Stimulated activated CD4-positive, alpha-beta T cell treated with anti-CD3 and anti-CD28 coated beads, Interleukin-12 subunit alpha, Interleukin-12 subunit beta, amount 100 ng/mL, for 24 hours (primary cell): ENCODE measurements at regions not wholly inside any gene's neighbourhood (a gene's known extent, or its start where the extent isn't known, plus 50 kb on each side); places are given as distances from the start of the nearest gene placed in this dataset.
"Not testable (repeated sequence)": the region's sequence is repeated elsewhere in the genome, so short reads cannot be mapped to it uniquely, and the experiment has no call there.

Source experiments
- DNase-seq, 2 experiments: peaks; one replicate each; pipeline ENCODE4 v3.0.0-alpha.2; 2020; ENCODE audit warnings: low read depth in 2 of 2

GRCh38 chr18:46226461-46226860, 122.3 kb downstream of the HAUS1 start:
- DNase-seq = no peak

DNA sequence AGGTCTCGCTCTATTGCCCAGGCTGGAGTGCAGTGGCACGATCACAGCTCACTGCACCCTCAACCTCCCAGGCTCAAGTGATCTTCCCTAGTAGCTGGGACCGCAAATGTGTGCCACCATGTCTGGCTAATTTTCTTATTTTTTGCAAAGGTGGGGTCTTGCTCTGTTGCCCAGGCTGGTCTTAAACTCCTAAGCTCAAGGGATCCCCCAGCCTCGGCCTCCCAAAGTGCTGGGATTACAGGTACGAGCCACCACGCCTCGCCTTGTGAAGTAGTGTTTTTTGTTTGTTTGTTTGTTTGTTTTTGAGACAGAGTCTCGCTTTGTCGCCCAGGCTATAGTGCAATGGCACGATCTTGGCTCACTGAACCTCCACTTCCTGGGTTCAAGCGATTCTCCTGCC, 125.5 kb downstream of the HAUS1 start:
- not testable (repeated sequence) for DNase-seq

DNA sequence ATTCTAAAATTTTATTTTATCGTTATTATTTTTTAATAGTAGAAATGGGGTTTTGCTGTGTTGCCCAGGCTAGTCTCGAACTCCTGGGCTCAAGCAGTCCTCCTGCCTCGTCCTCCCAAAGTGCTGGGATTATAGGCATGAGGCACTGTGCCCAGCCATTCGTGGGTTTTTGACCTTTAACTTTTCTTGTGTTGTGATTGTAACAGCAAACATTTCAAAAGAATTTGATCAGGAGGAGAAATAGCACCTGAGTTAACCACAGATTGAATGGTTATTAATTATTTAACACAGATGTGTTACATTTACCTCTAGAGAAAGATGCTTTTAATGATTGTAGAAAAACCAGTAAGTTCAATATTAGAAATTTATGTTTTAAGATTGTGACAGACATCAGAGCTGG, 132.0 kb downstream of the HAUS1 start:
- no peak for DNase-seq

- no peak for DNase-seq
Measured at GRCh38 chr18:46237891-46238290, 133.7 kb downstream of the HAUS1 start.

DNA sequence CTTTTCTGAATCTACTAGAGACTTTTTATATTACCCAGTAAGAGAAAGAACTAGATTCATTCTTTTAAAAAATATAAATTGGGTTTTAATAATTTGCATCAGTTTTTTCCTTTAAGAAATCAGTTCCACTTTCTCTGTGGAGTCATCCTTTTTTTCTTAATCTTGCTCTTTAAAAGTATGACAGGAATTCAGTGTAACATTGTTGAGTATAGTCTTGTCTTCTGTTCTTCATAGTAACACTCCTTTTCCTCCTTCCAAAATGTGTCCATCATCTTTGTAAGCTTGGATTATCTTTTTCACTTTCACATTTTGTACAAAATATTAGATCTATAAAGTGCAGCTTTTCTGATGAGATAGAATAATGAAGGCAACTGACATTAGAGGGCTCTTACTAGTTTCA, 135.4 kb downstream of the HAUS1 start:
- no peak for DNase-seq

DNA sequence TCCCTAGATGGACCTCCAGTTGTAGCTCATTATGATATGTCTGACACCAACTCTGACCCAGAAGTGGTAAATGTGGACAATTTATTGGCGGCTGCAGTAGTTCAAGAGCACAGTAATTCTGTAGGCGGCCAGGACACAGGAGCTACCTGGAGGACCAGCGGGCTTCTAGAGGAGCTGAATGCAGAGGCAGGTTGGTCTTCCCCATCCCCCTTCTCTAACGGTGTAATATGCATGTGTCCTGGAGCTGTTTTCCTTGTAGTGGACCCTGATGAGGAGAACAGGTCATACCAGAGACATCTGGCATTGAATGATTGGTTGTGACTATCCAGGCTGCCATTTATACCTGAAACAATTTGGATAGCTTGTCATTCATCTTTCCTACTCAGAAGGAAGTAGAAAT, 135.8 kb downstream of the HAUS1 start:
- DNase-seq = no peak

DNA sequence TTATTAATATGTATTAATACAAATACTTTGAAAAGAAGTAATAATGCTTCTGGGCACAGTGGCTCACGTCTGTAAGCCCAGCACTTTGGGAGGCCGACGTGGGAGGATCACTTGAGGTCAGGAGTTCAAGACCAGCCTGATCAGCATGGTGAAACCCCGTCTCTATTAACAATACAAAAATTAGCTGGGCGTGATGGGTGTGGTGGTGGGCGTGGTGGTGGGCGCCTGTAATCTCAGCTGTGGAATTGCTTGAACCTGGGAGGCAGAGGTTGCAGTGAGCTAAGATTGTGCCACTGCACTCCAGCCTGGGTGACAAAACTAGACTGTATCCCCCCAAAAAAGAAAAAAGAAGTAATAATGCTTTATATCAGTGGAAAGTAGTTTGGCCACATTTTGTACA, 137.2 kb downstream of the HAUS1 start:
- DNase-seq = not testable (repeated sequence)

GRCh38 chr18:46242183-46242582, 138.0 kb downstream of the HAUS1 start:
- DNase-seq = no peak

DNA sequence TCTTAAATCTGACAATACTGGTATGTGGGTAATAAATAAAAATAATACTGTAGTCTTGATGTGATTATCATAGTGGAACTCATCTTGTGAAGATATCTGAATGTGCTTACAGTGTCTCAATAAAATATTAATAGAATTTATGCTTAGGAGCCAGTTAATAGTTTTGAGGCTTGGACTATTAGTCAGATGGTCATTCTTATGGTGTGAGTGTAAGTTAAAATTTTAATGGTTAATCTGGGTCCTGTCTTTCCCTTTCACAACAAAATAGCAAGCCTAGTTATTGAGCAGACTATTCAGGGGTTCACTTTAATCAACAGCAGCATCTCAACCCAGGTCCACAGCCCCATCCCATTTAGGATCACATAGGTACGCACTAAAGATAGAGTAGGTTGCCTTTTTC, 138.9 kb downstream of the HAUS1 start:
- no peak for DNase-seq

DNA sequence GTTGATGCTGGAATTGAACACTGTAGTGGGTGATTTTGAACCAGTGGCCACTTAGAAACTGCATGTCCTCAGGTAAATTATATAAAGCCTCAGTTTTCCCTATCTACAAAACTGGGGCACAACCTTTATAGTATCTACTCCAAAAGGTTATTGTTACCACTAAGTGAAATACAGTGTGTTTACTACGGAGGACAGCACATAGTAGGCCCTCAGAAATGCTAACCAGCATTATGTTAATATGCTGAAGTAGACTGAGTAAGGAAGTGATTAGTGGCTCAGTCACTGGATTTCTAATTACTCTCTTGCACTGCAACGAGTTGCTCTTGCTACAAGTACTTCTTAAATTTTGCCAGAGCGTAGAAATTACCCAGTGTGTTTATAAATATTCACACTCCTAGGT, 139.5 kb downstream of the HAUS1 start:
- DNase-seq = no peak

GRCh38 chr18:46246101-46246500, 141.9 kb downstream of the HAUS1 start:
- no peak for DNase-seq

DNA sequence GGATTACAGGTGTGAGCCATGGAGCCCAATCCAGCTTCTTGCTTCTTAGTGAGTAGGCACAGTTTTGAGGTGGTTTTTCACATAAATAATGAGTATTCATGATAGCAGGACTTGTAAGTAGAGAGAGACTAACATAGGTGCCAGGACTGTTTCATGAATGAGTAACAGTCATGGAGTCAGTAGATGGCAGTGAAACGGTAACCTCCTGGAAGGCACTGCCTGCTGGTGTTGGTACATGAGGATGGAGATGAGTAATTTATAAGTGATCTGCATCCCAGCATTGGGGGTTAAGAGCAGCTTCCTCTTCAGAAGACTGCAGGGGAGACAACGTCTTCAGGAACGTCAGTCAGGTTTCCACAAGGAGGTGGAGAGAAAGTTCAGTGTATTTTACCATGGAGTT, 143.8 kb downstream of the HAUS1 start:
- no peak for DNase-seq

DNA sequence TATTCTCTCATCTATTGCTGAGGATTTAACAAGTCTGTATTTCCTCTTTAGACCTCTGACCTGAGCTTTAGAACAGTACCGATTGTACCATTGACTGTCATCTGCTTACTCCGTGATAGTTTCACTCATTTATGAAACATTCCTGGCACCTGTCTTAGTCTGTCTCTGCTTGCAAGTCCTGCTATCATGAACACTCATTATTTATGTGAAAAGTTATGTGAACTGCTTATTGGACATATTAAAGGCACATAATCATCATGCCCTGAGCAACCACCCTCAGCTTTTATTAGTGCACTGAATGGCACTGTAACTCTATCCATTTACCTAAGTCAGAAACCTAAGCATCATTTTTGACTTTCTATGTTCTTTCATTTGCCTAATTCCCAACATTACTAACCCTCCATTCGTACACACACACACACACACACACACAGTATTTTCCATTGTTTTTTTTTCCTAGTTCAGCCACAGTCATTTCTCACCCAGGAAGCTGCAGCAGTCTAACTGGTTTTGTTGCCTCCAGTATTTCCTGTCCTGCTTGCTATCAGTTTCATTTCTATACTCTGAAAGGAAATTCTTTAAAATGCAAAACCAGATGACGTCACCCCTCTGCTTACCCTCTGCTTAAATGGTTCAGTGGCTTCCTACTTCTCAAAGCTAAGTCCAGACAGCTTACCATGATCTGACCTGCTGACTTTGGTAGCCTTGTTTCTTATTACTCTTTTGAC, 146.1 kb downstream of the HAUS1 start:
- peak in 1 of 2 experiments; percentile 20 for DNase-seq

DNA sequence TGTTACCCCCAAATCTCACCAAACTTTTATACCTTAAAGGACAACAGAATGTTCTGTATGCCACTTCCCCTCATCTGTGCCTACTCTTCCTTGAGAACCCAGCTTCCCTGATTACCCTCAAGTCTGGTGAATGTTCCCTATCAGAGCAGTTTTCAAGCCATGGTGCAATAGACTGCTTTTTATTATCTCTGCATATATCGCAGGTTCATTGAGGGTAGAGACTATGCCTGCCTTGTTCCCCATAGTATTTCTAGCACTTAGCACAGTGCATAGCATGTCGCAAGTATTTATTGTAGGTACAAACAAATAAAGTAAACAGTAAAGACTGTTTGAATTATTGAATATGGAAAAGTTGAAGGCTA, 146.6 kb downstream of the HAUS1 start:
- DNase-seq = no peak

DNA sequence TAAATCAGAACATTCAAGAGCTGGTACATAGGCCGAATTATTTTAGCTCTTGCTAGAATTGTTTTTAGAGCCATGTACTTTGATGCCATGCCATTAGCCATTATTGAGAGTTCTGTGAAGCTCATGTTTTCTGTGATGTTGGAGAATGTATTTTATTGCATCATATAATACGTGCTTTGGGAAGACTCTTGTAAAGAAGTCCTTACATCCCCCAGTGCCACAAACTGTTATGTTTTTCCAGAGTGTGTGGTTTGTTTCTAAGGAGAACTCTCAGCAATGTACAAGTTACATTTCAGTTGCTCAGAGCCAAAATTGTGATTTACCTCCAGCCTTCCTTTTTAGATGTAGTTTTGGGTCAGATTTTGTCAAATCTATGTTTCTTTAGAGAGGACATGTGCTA, 148.6 kb downstream of the HAUS1 start:
- no peak for DNase-seq

- no peak for DNase-seq
Measured at GRCh38 chr18:46253498-46253897, 149.3 kb downstream of the HAUS1 start.

DNA sequence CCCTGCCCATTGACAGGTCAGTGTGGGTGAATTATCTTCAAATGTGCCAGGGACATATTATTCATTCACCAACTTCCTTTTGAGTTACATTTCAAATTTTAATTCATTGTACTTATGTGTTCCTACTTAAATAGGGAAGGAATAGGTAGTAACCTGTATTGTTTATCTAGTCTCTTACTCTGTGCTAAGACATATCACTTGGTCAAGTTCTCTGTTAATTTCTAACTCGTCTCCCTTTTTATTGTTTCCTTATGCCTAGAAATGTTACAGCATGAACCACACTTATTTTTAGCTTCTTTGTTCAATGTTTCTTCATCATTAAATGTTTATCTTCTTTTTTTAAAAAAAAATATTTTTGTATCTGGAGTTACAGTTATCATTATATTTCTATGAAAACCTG, 151.9 kb downstream of the HAUS1 start:
- DNase-seq = no peak

GRCh38 chr18:46257366-46257765, 153.2 kb downstream of the HAUS1 start:
- DNase-seq = no peak

- no peak for DNase-seq
Measured at GRCh38 chr18:46260016-46260878, 156.1 kb downstream of the HAUS1 start.

DNA sequence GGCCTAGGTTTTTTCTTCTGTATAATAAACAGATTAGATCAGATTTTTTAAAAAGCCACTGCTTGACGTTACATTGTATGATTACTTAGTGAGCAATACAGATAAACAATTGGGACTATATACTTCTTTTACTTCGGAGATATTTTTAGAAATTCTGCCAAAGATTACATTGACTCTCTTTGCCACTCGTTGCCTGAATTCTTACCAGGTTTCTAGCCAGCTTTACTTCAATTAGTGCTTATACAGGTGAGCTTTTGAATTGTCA, 156.6 kb downstream of the HAUS1 start:
- DNase-seq = no peak

DNA sequence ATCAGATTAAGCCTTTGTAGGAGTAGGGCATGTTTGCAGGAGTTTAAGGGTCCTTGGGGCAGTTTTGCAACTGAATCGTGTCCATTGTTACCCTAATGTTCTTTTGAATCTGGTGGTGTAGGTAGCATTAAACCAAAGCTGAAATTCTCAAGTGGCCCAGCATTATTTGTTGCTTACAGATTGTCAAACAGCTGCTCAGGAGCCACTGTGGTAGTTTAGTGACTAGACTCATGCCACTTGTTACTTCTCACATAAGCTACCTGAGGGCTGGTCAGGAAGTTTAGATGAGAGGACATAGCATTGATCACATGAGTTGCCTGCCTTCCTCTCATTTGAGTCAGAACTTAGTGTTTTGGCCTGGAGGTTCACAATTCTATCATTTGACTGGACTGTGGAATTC, 157.6 kb downstream of the HAUS1 start:
- no peak for DNase-seq

- DNase-seq = no peak
Measured at GRCh38 chr18:46262856-46263255, 158.7 kb downstream of the HAUS1 start.

- no peak for DNase-seq
Measured at GRCh38 chr18:46264255-46264654, 160.1 kb downstream of the HAUS1 start.
